GM19438 (cell line): ENCODE measurements at regions not wholly inside any gene's neighbourhood (a gene's known extent, or its start where the extent isn't known, plus 50 kb on each side); places are given as distances from the start of the nearest gene placed in this dataset.

ENCODE experiments used
- ATAC-seq: cut with Tn5 transposase; IDR thresholded peaks from one replicate; pipeline ENCODE4 v1.9.1; 2021; ENCODE audit warnings: low read depth; ENCODE audit not compliant: unreplicated experiment

- no peak for ATAC-seq
Observed at GRCh38 chr22:22099833-22100812, 117.5 kb upstream of the TOP3B start.

GRCh38 chr22:22099194-22099486 lies 116.6 kb upstream of the TOP3B start:
- peak; percentile 74 for ATAC-seq

- ATAC-seq: no peak
Observed at GRCh38 chr22:22098457-22099193, 116.0 kb upstream of the TOP3B start.

GRCh38 chr22:22097727-22098228 lies 115.2 kb upstream of the TOP3B start:
- ATAC-seq: no peak

GRCh38 chr22:22094921-22095320 lies 112.3 kb upstream of the TOP3B start:
- no peak for ATAC-seq

- ATAC-seq: no peak
Observed at GRCh38 chr22:22094514-22094913, 111.9 kb upstream of the TOP3B start.

- no peak for ATAC-seq
Observed at GRCh38 chr22:22093743-22094142, 111.2 kb upstream of the TOP3B start.

GRCh38 chr22:22092974-22093373 lies 110.4 kb upstream of the TOP3B start:
- no peak for ATAC-seq

GRCh38 chr22:22092101-22092500 lies 109.5 kb upstream of the TOP3B start:
- no peak for ATAC-seq

- no peak for ATAC-seq
Observed at GRCh38 chr22:22091400-22091878, 108.9 kb upstream of the TOP3B start.

- ATAC-seq: no peak
Observed at GRCh38 chr22:22090650-22091399, 108.2 kb upstream of the TOP3B start.

- no peak for ATAC-seq
Observed at GRCh38 chr22:22089459-22090308, 107.1 kb upstream of the TOP3B start.

- ATAC-seq: no peak
Observed at GRCh38 chr22:22088658-22089458, 106.3 kb upstream of the TOP3B start.

- no peak for ATAC-seq
Observed at GRCh38 chr22:22087854-22088657, 105.5 kb upstream of the TOP3B start.

- ATAC-seq: no peak
Observed at GRCh38 chr22:22086501-22087158, 104.0 kb upstream of the TOP3B start.

- no peak for ATAC-seq
Observed at GRCh38 chr22:22085702-22086500, 103.3 kb upstream of the TOP3B start.
